Stomach (tissue), 4 donors: ENCODE measurements at regions not wholly inside any gene's neighbourhood (a gene's known extent, or its start where the extent isn't known, plus 50 kb on each side); places are given as distances from the start of the nearest gene placed in this dataset.

Experiments
- CTCF ChIP-seq, 7 experiments: fragments of 450-650 bp in 4 of 7; fragments of 200-600 bp in 3 of 7; sonication (generic) in 3 of 7; IDR thresholded peaks; one replicate each; pipeline ENCODE4 v1.5.1; 2016 to 2019; ENCODE audit warnings: antibody characterized with exemption in 7 of 7, control low read depth in 2 of 7, mild to moderate bottlenecking in 1 of 7
- POLR2A ChIP-seq, 4 donors: fragments of 450-650 bp; IDR thresholded peaks; one replicate each; pipeline ENCODE4 v1.6.1; 2016; ENCODE audit warnings: antibody characterized with exemption in 4 of 4, control low read depth in 2 of 4, mild to moderate bottlenecking in 1 of 4, moderate library complexity in 1 of 4

DNA sequence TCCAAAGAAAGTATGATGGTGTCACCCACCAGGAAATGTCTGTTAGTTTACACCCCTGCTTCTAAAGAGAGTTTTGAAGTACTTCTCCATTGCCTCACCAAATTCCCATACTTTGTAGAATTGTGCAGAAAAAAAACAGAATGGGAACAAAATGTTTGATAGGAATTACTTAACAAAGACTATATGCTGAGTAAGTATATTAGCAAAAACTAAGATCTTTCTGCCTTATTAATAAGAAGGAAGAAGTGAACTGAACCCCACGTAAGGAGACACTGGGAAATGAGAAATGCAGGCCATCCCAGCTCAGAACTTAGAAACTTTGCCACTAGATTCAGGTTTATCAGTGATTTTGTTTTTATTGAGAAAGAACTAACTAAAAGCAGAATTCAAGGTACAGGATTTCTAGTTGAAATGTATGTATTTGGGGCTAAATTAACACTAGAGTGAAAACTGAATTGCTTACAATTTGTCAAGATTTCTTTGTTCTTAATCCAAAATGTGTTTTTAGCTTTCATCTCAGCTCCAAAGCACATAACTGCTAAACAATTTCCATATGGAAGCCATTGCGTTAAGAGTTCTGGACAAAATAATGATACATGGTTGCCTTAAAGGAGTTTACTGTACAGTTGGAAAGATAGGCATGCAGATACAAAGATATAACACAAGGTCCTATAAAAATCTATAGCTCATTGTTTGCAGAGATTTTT, 102.7 kb upstream of the BMP5 start:
- TF ChIP-seq CTCF (IDR thresholded peaks at IDR 0.05) = no peak
- no peak for TF ChIP-seq POLR2A (IDR thresholded peaks at IDR 0.05)
